ENCODE measurements at regions not wholly inside any gene's neighbourhood (a gene's known extent, or its start where the extent isn't known, plus 50 kb on each side); places are given as distances from the start of the nearest gene placed in this dataset.
"Not testable (repeated sequence)": the region's sequence is repeated elsewhere in the genome, so short reads cannot be mapped to it uniquely, and the experiment has no call there.

DNA sequence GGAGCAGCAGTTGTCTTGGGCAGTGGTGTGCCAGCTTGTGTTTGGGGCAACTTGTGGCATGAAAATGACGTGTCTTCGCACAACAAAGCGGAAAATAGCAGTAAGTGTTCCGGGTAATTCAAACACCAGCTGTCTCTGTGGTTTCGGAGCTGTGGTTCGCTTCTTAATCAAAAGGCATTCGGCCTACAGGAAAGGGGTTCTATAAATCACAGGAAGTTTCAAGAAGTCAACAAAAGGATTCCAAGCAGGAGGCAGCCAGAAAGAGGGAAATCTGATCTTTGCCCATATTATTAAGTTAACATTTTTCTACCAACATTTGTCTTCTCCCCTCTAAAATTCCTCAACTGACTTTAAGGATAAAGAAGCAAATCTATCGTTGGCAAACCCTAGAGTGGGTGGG, 353.4 kb downstream of the FGFR2 start:
- DNase-seq, result no peak

DNA sequence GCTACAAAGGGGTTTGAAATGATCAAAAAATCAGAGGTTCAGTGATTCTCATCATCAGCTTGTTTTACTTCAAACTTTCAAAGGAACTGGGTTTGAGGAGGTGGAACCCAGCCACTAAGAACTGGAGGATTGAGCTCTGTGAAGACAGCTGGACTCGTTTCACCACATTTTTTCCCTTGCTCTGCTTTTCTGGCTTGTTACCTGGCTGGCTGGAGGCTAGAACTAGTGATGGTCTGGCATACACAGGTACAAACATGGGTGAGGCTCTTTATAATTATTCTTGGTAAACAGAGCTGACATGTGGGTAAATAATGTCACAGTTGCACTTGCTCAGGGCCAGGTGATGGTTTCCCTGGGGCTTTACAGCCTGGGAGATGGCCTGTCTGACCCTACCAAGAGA, 352.5 kb downstream of the FGFR2 start:
- no peak for DNase-seq

GRCh38 chr10:121248266-121248665, 350.0 kb downstream of the FGFR2 start:
- no peak for DNase-seq

- DNase-seq, result no peak
These were observed 347.1 kb downstream of the FGFR2 start for GRCh38 chr10:121250995-121251764.

- no peak for DNase-seq
These were observed 345.5 kb downstream of the FGFR2 start for GRCh38 chr10:121252756-121253155.

DNA sequence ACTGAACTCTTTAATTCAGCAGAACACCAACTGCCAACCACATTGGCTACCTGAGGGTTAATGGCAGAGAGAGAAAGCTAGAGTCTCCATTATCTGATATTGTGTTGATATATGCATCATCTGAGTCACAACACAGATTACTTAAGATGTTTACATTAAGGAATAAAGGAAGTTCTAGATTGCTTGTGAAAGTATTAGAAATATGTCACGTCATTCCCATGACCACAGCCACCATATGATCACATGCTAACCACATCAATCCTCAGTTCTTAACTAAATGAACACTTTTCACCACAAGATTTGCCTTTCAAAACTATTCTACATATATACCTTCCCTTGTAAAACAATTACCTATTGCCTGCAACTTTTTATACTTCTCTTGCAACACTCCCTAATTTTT, 337.9 kb downstream of the FGFR2 start:
- no peak for DNase-seq

- no peak for DNase-seq
These were observed 336.6 kb downstream of the FGFR2 start for GRCh38 chr10:121261665-121262064.

GRCh38 chr10:121262774-121263430, 335.3 kb downstream of the FGFR2 start:
- DNase-seq, result no peak

- DNase-seq, result no peak
These were observed 334.8 kb downstream of the FGFR2 start for GRCh38 chr10:121263431-121263783.

DNA sequence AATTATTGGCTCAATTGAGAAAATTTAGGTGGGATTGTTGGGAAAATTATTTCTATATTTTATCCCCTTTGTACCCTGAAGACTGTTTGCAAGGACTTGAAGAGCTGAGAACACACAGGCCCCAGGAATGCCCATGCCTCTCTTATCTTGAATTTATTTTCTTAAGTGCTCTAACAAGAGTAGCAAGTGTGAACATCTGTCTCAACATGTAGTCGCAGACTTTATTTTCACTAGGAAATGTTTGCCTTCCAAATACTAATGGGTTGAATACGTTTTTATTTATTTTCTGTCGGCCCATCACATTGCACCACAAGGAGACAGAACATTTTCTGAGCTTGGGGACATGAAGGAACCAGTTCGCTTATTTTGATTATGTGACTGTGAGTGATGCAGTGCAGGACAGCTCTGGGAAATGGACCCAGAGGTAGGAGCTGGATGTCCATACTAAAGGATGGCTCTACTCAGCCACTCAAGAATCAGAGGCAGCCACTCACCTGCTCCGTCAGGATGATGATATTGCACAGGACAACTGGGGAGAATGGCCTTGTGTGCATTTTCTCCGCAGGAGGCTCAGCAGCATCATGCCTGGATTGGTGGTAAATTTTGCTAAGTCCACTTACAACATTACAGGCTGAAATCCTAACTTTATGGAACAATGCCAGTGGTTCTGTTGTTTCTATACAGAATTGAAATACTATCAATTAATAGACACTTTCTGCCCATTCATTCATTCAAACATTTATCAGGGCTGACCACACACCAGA, 332.7 kb downstream of the FGFR2 start:
- DNase-seq, result no peak

DNA sequence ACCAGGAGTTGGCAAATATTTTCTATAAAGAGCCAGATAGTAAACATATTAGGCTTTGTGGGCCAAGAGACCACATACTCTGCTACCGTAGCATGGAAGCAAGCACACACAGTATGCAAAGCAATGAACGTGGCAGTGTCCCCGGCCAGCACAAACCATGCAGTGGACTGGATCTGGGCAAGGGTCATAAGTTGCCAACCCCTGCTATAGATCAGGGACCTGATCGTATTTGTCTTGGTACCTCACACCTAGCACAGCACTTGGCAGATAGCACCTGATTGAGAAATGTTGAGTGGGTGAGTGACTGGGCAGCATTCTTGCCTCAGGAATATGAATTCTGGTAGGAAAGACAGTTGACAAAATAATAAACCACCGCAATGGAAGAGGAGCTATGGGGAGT, 331.9 kb downstream of the FGFR2 start:
- DNase-seq, result no peak

GRCh38 chr10:121267236-121268003, 330.8 kb downstream of the FGFR2 start:
- no peak for DNase-seq

GRCh38 chr10:121268363-121268762, 329.9 kb downstream of the FGFR2 start:
- DNase-seq, result peak; percentile 6

DNA sequence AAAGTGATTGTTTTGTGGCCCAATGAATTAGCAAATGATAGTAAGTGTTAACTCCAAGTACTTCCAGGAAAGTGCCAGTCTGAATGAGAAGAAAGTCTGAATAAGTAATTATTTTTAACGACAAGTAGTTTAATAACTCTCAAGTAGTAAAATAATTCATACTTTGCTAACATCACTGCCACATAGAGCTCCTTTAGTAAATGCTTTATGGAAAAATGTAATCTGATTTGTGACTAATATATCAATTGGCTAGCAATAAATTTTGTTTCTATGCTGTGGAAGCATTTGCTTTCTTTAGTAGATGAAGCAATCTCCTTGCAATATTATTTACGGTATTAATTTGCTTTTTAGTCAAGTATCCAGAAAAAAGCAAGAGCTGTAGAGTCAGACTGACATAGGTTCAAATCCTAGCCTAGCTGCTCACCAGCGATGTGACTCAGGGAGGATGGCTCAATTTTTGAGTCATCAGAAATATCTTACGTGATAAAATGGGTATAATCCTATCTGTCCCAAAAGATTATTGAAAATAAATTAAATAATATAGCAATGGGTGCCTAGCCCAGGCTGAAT, 329.3 kb downstream of the FGFR2 start:
- DNase-seq, result no peak

GRCh38 chr10:121270906-121271305, 327.3 kb downstream of the FGFR2 start:
- no peak for DNase-seq

DNA sequence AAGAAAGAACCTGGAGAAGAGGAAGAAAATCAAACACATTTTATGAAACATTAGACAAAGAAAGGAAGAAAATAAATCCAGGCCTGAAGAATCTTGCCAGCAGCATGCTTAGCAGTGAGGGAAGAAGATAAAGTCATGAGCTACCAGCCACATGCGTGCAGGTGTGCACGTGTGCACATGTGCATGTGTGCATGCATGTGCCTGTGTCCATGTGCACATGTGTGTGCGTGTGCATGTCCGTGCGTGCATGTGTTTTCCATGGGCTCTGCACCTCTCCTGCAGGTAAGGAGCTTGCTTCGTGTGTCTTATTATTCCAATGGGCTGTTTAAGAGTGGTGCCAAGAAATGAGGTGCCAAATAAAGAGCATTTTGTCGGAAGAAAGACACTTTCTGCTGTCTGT, 322.2 kb downstream of the FGFR2 start:
- no peak for DNase-seq

- no peak for DNase-seq
These were observed 321.4 kb downstream of the FGFR2 start for GRCh38 chr10:121276822-121277221.

- DNase-seq, result not testable (repeated sequence)
These were observed 319.9 kb downstream of the FGFR2 start for GRCh38 chr10:121278386-121278785.

GRCh38 chr10:121281576-121281975, 316.7 kb downstream of the FGFR2 start:
- DNase-seq, result no peak

DNA sequence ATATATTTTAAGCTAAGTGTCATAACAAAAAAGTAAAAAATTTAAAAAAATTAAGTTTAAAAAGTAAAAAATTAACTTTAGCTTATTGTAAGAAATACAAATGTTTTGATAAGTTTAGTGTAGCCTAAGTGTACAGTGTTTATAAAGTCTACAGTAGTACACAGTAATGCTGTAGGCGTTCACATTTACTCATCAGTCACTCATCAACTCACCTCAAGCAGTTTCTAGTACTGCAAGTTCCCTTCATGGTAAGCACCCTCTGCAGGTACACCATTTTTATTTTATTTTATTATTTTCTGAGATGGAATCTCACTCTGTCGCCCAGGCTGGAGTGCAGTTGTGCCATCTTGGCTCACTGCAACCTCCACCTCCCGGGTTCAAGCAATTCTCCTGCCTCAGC, 316.0 kb downstream of the FGFR2 start:
- no peak for DNase-seq

DNA sequence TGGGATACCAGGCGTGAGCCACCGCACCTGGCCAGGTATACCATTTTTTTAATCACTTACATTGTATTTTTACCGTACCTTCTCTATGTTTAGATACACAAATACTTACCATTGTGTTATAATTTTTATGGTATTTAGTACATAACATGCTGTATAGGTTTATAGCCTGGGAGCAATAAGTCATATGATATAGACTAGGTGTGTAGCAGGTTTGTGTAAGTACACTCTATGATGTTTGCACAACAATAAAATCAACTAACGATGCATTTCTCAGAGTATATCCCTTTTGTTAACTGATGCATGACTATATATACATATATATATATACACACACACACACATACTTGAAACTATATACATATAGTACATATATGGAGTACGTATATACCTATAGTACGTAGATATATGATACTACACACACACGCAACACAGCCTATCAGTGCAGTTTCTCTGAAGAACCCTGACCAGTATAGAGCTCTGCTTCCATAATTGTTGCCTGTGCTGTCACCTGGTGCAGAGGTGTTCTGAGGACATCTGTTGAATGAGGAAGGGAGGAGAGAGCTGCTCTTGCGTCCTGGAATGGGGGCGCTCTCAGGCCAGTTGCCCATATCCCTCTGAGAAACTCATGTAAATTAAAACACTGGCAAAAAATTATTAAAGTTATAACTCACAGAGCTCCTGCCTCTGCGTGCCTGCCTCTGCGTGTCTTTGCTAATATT, 315.3 kb downstream of the FGFR2 start:
- no peak for DNase-seq

DNA sequence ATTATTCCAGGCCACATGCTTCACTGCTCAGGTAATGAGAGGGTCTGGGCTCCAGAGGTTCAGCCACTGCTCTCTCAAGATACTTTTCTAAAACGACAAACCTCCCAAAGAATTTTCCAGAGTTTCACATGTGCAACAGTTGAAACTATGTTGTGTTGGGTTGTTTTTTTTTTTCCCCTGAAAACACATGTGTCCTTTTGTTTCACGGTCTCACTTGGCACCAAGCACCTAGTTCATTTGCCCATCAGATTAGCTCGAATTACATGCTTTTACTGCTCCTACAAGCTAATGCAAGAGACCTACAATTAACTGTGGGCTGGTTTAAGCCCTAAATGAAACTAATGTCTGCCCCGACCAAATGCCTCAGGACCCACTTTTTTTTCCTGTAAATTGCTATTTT, 313.3 kb downstream of the FGFR2 start:
- DNase-seq, result no peak
